Neural progenitor cell (in vitro differentiated cells): ENCODE measurements at regions not wholly inside any gene's neighbourhood (a gene's known extent, or its start where the extent isn't known, plus 50 kb on each side); places are given as distances from the start of the nearest gene placed in this dataset.

Source experiments
- EZH2 ChIP-seq: fragments of 200-600 bp; sonication (generic); IDR thresholded peaks from 2 replicates; pipeline ENCODE4 v1.6.1; 2017; ENCODE audit warnings: antibody characterized with exemption, mild to moderate bottlenecking, moderate library complexity
- EZH2phosphoT487 ChIP-seq: fragments of 200-600 bp; sonication (generic); IDR thresholded peaks from 2 replicates; pipeline ENCODE4 v1.6.1; 2017; ENCODE audit warnings: antibody characterized with exemption
- TF ChIP-seq, protein P1 (sequence below): fragments of 200-600 bp; sonication (generic); IDR thresholded peaks from 2 replicates; pipeline ENCODE4 v1.5.1; 2017; ENCODE audit warnings: antibody characterized with exemption, mild to moderate bottlenecking

DNA sequence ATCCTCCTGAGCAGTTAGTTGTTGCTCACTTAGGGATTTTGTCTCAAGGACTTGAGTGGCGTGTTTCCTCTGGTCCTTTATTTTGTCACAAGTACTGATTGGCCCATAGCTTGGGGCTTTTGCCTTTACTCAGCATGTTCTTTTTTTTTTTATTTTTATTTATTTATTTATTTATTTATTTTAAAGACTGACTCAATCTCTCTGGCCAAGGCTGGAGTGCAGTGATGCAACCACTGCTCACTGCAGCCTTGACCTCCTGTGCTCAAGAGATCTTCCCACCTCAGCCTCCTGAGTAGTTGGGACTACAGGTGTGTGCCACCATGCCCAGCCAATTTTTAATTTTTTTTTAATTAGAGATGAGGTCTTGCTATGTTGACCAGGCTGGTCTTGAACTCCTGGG lies 223.9 kb upstream of the TPM1 start:
- TF ChIP-seq, protein P1, sequence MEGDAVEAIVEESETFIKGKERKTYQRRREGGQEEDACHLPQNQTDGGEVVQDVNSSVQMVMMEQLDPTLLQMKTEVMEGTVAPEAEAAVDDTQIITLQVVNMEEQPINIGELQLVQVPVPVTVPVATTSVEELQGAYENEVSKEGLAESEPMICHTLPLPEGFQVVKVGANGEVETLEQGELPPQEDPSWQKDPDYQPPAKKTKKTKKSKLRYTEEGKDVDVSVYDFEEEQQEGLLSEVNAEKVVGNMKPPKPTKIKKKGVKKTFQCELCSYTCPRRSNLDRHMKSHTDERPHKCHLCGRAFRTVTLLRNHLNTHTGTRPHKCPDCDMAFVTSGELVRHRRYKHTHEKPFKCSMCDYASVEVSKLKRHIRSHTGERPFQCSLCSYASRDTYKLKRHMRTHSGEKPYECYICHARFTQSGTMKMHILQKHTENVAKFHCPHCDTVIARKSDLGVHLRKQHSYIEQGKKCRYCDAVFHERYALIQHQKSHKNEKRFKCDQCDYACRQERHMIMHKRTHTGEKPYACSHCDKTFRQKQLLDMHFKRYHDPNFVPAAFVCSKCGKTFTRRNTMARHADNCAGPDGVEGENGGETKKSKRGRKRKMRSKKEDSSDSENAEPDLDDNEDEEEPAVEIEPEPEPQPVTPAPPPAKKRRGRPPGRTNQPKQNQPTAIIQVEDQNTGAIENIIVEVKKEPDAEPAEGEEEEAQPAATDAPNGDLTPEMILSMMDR: no peak
- no peak for TF ChIP-seq EZH2
- TF ChIP-seq EZH2phosphoT487: no peak
